Brain pericyte (primary cell): ENCODE measurements at regions not wholly inside any gene's neighbourhood (a gene's known extent, or its start where the extent isn't known, plus 50 kb on each side); places are given as distances from the start of the nearest gene placed in this dataset.
A peak's percentile ranks its signal among the peaks of the same experiment; 100 is the strongest.

ENCODE experiments used
- DNase-seq: peaks from one replicate; pipeline ENCODE4 v3.0.0-alpha.2; 2012; ENCODE audit warnings: low read depth, low spot score

DNA sequence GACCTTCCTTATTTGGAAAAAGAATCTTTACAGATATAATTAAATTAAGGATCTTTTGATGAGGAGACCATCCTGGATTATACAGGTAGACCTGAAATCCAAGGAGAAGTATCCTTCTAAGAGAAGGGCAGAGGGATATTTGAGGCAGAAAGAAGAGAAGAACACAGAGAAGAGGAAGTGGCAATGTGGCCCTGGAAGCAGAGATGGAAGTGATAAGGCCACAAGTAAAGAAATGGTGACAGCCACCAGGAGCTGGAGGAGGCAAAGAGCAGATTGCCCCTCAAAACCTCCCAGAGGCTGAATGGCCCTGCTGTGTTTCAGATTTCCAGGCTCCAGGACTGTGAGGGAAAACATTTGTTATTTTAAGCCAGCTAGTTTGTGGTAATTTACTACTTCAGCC, 93.0 kb upstream of the ANKRD55 start:
- DNase-seq, result no peak

DNA sequence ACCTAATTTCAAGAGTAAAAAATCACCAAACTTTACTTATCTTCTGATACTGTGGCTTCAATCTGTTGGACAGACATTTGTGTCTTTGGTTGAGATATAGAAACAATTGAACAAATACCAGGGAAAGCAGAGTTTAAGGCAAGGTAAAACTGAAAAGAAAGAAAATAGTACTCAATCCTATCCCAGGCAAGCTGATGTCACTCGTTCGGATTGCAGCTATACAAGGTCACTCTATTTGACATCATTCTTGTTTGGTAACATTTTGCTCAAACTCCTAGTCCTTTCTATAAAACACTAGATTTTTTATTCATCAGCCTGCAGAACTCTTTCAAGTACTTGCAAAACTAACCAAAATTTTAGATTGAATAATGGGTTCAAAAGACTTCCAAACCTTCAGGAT, 91.9 kb upstream of the ANKRD55 start:
- no peak for DNase-seq

DNA sequence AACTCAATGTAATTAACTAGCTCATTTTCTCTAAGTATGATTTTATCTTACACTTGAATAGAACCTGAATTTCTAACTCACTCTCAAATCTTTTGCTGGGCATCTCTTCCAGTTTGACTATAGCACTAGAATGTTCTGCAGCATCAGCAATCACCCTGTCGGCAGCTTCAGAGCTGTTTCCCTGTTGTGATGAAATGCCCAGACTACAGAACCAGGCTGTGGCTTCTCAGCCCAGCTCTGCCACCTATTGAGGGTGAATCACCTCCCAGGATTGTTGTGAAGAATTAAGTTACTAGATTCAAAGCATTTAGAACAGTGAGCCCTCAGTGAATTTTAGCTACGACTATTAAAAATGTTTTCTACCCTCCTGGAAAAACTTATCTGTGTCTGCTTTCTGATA, 90.4 kb upstream of the ANKRD55 start:
- peak; percentile 29 for DNase-seq

DNA sequence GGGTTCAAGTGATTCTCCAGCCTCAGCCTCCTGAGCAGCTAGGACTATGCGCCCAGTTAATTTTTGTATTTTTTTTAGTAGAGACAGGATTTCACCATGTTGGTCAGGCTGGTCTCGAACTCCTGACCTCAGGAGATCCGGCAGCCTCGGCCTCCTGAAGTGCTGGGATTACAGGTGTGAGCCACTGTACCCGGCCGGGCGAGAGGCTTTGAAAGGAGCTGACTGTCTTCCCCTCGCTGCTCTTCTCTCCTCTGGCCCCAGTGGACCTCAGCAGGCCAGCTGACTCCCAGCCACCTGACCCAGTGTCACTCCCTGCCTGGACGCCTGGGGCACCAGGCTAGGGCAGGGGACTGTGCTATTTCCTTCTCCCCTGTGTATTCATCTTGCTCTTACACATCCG, 89.5 kb upstream of the ANKRD55 start:
- no peak for DNase-seq

DNA sequence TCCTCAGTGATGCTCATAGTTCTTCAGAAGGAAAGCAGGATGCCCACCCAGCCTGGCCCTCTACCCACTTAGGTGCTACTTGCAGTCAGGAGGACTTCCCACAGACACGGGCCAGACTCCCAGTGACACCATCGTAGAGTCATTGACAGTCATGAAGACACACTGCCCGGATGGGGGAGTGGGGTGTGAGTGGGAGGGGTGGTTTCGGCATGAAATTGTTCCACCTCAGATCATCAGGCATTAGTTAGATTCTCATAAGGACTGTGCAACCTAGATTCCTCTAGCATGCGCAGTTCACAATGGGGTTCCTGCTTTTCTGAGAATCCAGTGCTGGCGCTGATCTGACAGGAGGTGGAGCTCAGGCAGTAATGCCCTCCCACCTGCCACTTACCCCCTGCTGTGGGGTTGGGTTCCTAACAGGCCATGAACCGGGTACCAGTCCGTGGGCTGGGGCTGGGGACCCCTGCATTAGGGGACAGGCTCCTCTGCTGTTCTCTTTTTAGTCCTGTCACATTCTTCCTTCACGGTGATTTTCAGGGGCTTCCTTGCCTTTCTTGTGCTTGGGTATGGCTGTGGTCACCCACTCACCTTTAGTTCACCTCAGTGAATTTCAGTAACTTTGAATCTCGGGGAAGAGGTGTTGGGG, 88.2 kb upstream of the ANKRD55 start:
- DNase-seq, result no peak

DNA sequence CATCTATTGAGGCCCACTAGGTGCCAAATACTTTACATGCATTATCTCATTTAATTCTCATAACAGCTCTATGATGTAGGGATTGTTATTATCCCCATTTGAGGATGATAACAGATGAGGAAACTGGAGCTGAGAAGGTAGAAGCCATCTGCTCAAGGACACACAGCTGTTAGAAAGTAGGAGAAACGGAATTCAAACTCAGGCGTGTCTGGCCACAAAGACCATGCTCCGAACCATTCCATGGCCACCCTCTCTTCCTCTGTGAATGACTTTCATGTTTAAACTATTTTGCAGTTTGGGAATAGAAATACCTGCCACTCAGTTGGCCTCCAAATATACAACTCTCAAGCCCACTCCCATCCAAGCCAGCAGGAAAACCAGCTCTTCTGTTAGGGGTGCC, 87.6 kb upstream of the ANKRD55 start:
- DNase-seq, result no peak

DNA sequence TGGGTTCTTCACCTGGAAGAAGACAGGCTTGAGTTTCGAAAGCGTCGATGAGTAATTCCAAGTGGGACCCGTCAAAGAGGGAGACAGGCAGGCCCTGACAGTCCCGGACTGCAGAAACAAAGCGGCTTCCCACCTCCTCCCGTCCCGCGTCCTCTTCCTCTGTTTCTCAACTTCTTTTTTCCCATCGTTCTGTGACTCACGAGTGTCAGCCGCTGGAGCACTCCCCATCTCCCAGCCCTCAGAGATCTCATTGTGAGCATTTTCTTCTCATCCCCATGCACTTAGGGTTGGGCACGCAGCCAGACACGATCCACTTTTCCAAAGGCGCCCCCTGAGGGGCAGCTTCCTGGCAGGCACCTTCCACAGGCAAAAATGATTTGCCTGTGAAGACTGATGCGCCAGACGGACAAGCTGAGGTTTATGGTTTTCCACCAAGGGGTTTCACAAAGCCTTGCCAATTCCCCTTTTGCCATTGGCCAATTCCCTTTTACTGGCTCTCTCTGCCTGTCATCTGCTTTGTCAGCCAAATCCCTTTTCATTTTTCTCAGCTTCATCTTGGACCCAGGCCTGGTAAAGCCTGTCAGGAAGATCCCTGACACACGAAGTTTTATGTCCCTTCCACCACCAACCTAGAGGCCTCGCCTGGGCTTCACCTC, 86.5 kb upstream of the ANKRD55 start:
- no peak for DNase-seq

DNA sequence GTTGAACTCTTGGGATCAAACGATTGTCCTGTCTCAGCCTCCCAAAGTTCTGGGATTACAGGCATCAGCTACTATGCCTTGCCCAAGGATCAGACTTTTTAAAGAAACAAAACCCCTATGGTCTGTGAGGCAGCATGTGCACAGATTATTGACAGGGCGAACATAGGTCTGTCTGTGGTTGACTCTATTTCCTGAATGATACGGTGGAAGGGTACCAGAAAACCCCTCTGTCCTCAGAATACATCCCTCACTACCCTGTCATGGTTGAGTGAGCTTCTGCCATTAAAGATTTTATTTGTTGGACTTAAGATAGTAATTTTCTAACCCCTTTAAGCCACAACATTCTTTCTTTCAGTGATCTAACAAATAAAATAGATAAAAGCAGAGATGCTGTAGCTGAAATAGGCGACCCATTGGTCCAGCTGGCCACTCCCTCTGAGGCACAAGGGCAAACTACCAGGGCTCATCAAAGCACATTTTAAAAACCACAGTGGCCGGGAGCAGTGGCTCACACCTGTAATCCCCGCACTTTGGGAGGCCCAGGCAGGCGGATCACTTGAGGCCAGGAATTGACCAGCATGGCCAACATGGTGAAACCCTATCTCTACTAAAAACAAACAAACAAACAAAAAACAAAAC, 84.9 kb upstream of the ANKRD55 start:
- DNase-seq, result no peak

DNA sequence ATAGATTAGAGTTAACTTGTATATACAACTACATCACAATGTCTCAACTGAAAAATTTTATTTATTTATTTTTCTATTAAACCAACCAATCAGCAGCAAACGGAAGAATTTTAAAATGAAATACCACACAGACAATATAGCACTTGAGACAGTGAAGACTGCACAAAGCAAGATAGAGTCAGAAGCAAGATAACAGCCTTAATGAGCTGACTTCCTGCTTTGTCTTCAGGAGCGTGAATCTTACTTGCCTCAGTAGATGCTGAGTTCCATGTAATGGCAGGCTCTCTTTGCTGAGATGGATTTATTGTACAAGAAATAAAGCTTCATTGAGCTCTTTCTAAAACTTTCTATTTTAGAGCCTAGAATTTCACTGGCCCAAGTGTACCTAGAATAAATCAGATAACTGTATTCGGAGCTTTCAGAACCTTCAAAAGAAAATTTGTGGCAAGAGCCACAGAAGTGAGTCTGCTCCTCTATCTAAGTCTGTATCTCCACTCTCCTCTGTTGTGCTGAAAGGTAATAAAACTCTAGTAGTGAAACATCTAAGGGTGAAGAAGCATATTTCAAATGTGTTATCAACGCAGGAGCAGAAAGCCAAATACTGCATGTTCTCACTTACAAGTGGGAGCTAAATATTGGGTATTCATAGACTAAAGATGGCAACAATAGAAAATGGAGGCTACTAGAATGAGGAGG, 83.3 kb upstream of the ANKRD55 start:
- no peak for DNase-seq

DNA sequence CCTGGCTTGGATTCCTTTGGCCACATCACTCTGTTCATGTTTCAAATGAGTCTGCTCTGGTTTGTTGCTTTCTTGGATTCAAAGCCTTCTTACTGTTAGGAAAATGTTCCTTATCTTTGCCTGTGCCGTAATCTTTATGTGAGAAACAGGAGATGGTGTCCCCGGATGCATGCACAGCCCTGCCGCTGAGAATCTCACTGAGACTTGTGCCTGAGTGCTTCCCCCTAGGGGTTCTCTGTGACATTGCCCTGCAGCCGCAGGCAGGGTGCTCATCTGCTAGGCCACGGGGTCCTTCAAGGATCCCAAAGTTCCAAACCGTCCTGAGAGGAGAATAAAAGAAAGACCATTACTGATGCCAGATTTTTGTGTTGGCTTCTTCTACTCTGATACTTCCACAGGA, 81.4 kb upstream of the ANKRD55 start:
- DNase-seq, result no peak

DNA sequence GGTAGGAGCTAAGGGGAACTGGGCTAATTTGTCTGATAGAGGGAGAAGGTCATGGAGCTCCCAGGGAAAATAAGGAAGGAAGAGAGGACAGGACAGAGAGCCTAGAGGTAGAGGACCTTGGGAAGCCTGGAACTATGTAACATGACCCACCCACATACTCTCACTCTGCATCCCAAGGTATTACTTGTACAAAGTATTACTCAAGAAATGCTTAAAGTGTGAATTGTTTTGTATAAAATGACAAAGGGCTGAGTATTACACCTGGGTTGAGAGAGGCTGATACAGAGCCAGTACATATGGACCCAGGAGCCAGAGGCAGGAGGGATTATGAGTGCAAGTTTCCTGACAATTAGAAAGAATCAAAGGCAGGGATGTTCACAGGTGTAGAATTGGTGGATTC, 80.5 kb upstream of the ANKRD55 start:
- no peak for DNase-seq

DNA sequence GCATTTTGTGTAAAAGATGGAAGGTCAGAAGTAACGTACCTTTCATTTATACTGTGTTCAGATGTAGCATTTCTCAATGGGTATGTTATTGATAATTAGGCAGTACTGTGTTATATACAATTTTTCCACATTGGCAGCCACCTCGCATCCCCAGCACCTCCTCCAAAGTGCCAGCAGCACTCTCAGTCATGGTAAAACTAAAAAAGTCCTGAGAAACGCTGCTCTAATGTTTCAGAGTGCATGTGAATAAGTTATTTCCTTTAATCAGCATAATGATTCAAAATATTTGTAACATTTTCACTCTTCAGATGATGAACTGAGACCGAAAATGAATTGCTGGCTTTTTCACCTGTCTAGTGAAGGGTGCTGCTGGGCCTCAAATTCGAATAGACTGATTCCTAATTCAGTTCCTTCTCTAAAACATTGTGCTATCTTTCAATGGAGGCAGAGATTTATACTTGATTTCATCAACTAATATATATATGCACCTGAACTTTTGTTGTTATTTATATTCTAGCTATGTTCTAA, 79.9 kb upstream of the ANKRD55 start:
- DNase-seq, result no peak

DNA sequence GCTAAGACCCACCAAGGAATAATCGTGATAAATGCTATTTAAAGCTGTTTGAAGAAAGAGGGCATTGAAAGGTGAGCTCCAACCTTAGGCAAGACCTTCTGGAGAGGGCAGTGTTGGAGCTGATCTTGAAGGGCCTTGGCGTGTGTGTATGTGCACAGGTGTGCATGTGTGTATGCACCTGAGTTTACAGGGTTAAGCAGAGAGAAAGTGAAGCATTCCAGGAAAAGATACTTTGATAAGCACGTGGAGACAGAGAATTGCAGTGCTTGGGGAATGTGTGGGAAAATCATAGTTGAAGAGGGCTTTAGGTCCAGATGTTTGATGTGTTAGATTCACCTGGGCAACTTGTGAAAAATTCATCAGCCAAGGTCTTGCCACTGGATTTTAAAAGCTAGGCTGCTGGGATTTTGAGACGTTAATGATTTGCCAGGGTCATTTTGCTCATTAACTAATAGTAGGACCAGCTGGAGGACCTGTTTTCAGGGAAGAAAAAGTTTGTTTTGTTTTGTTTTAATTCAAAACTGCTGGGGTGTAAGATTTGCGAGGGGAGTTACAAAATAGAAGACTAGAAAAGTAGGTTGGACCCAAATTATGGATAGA, 78.3 kb upstream of the ANKRD55 start:
- DNase-seq, result no peak

DNA sequence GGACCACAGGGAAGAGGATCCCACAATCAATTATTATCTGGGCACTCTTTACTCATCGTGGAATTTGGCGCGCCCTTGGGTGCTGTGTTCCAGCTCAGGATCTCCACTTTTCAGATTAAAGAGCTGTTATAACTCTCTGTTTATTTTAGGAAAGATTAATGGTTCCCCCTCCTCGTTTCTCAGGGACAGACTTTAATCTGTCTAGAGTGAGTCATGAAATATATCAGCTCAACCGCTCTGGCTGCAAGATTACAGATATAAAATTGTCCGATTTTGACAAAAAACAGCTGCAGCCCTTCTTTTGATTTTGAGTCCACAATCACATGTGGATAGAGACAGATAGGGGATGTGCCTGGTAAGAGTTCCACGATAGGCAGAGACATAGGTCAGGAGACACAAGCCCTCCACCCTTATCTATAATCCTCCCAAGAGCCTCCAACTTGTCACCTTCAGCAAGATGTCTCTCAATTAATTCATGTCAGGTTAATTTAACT, 77.6 kb upstream of the ANKRD55 start:
- no peak for DNase-seq

DNA sequence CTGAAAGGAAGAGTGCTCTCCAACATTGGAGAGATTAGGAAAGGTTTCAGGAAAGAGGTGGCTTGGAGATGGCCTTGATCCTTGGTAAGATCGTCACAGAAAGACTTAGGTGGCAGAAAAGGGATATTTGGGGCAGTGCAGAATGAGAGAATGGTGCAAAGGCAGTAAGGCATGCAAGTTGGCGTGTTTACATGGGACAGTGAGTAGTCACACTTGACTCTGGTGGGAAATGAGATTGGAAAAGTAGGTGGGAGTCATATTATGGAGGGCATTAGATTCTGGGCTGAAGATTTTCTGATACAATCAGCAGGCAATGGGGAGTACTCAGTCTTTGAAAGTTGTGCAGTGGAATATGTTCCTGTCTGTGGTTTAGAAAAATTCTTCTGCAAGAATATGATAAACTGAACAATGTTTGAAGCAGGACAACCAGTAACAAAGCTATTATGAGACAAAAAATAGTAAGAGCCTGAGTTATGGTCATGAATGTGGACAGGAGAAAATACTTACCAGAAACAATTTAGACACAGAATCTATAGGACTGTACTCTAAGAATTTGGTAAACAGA, 76.2 kb upstream of the ANKRD55 start:
- DNase-seq, result no peak

DNA sequence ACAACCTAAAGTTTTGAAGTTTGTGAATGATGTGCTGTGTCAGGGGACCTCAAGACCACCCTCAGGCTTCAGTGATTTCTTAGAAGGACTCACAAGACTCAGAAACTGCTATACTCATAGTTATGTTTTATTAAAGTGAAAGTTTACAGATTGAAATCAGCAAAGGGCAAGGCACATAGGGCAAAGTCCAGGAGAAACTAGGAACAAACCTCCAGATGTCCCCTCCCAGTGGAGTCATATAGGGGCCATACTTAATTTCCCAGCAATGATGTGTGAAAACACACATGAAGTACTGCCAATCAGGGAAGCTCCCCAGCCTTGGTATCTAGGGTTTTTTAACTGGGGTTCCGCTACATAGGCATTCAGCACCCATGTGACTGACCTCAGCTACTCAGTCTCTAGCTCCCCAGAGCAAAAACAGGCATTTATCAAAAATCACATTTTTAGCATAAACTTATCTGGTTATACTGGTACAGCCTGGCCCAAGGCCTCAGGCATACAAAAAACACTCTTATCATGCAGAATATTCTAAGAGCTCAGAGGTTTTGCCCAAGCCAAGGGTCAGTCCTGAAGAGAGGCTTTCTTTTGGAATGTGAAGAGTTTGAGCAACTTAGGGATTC, 74.7 kb upstream of the ANKRD55 start:
- DNase-seq, result no peak

DNA sequence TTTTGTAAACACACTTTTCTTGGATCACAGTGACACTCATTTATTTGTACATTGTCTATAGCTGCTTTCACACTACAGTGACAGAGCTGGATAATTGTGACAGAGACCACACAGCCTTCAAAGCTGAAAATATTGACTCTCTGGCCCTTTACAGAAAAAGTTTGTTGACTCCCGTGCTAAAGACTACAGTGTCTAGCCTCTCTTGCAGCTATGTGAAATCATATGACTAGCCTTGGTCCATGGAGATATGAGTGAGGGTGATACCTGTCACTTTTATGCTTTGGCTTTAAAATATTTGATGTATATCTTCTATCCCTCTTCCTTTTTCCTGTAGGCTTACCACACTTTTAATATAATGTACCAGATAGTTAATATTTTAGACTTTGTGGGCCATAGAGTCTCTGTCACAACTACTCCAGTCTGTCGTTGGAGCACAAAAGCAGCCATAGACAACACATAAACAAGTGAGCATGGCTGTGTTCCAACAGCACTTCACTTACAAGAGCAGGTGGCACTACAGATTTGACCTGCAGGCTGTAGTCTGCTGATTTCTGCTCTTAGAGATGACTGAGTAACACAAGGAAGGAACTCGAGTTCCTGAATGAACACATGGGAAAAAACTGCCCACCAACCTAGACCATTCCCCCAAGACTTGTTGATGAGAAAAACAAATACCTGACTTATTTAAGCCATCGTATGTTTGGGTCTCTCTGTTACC, 73.5 kb upstream of the ANKRD55 start:
- no peak for DNase-seq

DNA sequence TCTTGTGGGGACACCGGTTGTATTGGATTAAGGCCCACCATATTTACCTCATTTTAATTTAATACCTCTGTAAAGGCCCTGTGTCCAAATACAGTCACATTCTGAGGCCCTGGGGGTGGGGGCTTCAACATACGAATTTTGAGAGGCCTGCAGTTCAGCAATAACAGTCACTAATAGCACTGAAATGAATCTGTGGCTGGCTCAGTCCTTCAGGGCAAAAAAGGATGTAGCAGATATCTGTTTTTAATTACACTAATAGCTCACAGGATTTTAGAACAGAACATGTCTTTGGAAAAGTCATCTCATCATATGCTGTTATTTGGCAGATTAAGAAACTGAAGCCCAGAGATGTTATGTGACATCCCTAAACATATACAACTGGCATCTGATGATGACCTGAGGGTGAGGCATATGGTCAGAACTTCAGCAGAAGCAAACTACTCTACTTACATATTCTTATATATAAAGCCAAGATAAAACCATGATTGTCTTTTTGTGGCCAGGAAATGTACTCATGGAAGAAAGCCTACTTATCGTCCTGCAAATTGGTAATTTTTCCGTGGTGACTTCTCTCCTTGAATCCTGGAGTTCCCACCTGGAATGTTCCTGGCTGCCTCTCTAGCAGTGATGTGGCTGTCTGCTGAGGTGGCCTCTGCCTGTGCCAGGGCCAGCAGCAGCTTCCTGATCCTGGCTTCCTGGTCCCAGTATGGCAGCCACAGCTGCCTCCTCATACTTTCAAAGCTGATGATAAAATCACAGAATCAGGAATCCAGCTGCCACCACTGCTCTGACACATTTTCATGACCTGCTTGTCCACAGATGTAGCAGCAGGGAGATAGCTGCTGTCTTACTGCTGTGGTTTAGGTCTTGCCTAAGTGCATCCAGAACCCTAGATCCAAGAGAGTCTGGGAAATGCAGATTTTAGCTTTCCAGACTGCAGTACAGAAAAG, 72.1 kb upstream of the ANKRD55 start:
- no peak for DNase-seq

DNA sequence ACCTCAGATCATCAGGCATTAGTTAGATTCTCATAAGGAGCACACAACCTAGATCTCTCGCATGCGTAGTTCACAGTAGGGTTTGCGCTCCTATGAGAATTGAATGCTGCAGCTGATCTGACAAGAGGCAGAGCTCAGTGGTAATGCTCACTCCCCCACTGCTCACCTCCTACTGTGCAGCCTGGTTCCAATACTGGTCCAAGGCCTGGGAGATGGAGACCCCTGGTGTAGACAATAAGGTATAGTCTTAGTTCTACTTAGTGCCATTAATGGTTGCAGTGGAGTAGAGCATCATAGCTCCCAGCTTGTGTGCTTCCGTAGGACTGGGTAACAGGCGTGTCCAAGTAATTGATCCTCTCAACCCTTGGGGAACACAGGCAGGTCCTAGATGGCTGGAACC, 70.4 kb upstream of the ANKRD55 start:
- DNase-seq, result no peak
